GM12891 (cell line): ENCODE measurements at regions not wholly inside any gene's neighbourhood (a gene's known extent, or its start where the extent isn't known, plus 50 kb on each side); places are given as distances from the start of the nearest gene placed in this dataset.

Source experiments
- POLR2A ChIP-seq: IDR thresholded peaks from 2 replicates; pipeline ENCODE4 v1.6.1; 2011; ENCODE audit warnings: low read depth, low read length, control low read depth
- POLR2AphosphoS5 ChIP-seq: IDR thresholded peaks from 2 replicates; pipeline ENCODE4 v1.6.1; 2011; ENCODE audit warnings: low read depth, low read length, control low read depth
- SPI1 ChIP-seq: IDR thresholded peaks from 2 replicates; pipeline ENCODE4 v1.6.1; 2011; ENCODE audit warnings: low read depth, low read length, control low read depth
- TAF1 ChIP-seq: IDR thresholded peaks from 2 replicates; pipeline ENCODE4 v1.6.1; 2011; ENCODE audit warnings: low read depth, low read length, control low read depth

GRCh38 chr2:157036726-157037125 lies 220.8 kb upstream of the GALNT5 start:
- TF ChIP-seq POLR2A (no peak), POLR2AphosphoS5 (no peak), TAF1 (no peak), SPI1 (no peak)
